ENCODE measurements at regions not wholly inside any gene's neighbourhood (a gene's known extent, or its start where the extent isn't known, plus 50 kb on each side); places are given as distances from the start of the nearest gene placed in this dataset.

- 83% methylated on average over 2 of the region's 2 CpGs for WGBS
- TF ChIP-seq EP300 (IDR thresholded peaks at IDR 0.05) (no peak), POLR2AphosphoS5 (IDR thresholded peaks at IDR 0.05) (no peak), POLR2A (IDR thresholded peaks at IDR 0.05; ENCODE audit: low read depth) (no peak), CTCF (IDR thresholded peaks at IDR 0.05) (no peak)
- Histone ChIP-seq H3K36me3 (no peaks in the 10 kb centered on the region), H3K27me3 (no peaks in the 10 kb centered on the region), H3K4me1 (peaks cover 0 to 7% (median 0%) of the 10 kb centered on the region in 4 donors), H3K4me3 (no peak overlapping the region), H3K27ac (replicated peaks in 1 of 4) (no peak overlapping the region), H3K9me3 (no peaks in the 10 kb centered on the region)
- peak; percentile 53 for DNase-seq (ENCODE audit: extremely low spot score)
- intact Hi-C loops (cut with DNase I) = no loop called here
These were observed 288.0 kb upstream of the CTNNB1 start for GRCh38 chr3:40911264-40911663.

- H3K9me3 ChIP-seq = no peaks in the 10 kb centered on the region
- no peak for TF ChIP-seq CTCF (IDR thresholded peaks at IDR 0.05)
- no peak for DNase-seq (ENCODE audit: extremely low spot score)
- H3K4me1 ChIP-seq = peaks cover 0 to 7% (median 0%) of the 10 kb centered on the region in 4 donors
- WGBS = 88% methylated on average over 1 of the region's 1 CpG
- no peaks in the 10 kb centered on the region for H3K36me3 ChIP-seq
- H3K27me3 ChIP-seq = no peaks in the 10 kb centered on the region
- intact Hi-C loops (cut with DNase I) = no loop called here
- no peak overlapping the region for H3K27ac ChIP-seq (replicated peaks in 1 of 4)
- no peak overlapping the region for H3K4me3 ChIP-seq
These were observed 287.4 kb upstream of the CTNNB1 start for GRCh38 chr3:40911928-40912327.

GRCh38 chr3:40912461-40912860 lies 286.8 kb upstream of the CTNNB1 start:
- WGBS = 79% methylated on average over 4 of the region's 4 CpGs
- Histone ChIP-seq H3K27ac (replicated peaks in 1 of 4) (no peak overlapping the region), H3K4me1 (peaks cover 0 to 7% (median 0%) of the 10 kb centered on the region in 4 donors), H3K4me3 (no peak overlapping the region), H3K9me3 (no peaks in the 10 kb centered on the region), H3K27me3 (no peaks in the 10 kb centered on the region), H3K36me3 (no peaks in the 10 kb centered on the region)
- peak; percentile 62 for DNase-seq (ENCODE audit: extremely low spot score)
- intact Hi-C loops (cut with DNase I) = no loop called here
- TF ChIP-seq EP300 (IDR thresholded peaks at IDR 0.05) = no peak

GRCh38 chr3:40913192-40913591 lies 286.1 kb upstream of the CTNNB1 start:
- no peak for TF ChIP-seq POLR2AphosphoS5 (IDR thresholded peaks at IDR 0.05)
- no peak for TF ChIP-seq CTCF (IDR thresholded peaks at IDR 0.05)
- no peak for TF ChIP-seq EP300 (IDR thresholded peaks at IDR 0.05)
- TF ChIP-seq POLR2A (IDR thresholded peaks at IDR 0.05; ENCODE audit: low read depth) = no peak
- DNase-seq (ENCODE audit: extremely low spot score) = peak; percentile 87
- WGBS = 61% methylated on average over 4 of the region's 4 CpGs
- H3K4me3 ChIP-seq = no peak overlapping the region
- intact Hi-C loops (cut with DNase I) = no loop called here
- H3K27me3 ChIP-seq = no peaks in the 10 kb centered on the region
- peaks cover 0 to 7% (median 0%) of the 10 kb centered on the region in 4 donors for H3K4me1 ChIP-seq
- H3K36me3 ChIP-seq = no peaks in the 10 kb centered on the region
- no peaks in the 10 kb centered on the region for H3K9me3 ChIP-seq
- no peak overlapping the region for H3K27ac ChIP-seq (replicated peaks in 1 of 4)

- TF ChIP-seq CTCF (IDR thresholded peaks at IDR 0.05) = no peak
- TF ChIP-seq EP300 (IDR thresholded peaks at IDR 0.05) = no peak
- TF ChIP-seq POLR2AphosphoS5 (IDR thresholded peaks at IDR 0.05) = no peak
- no peak for TF ChIP-seq POLR2A (IDR thresholded peaks at IDR 0.05; ENCODE audit: low read depth)
- no peak overlapping the region for H3K4me3 ChIP-seq
- H3K9me3 ChIP-seq = no peaks in the 10 kb centered on the region
- no peaks in the 10 kb centered on the region for H3K36me3 ChIP-seq
- peaks cover 0 to 7% (median 0%) of the 10 kb centered on the region in 4 donors for H3K4me1 ChIP-seq
- peak; percentile 53 for DNase-seq (ENCODE audit: extremely low spot score)
- H3K27me3 ChIP-seq = no peaks in the 10 kb centered on the region
- intact Hi-C loops (cut with DNase I) = no loop called here
- WGBS = 66% methylated on average over 2 of the region's 2 CpGs
- no peak overlapping the region for H3K27ac ChIP-seq (replicated peaks in 1 of 4)
These were observed 285.7 kb upstream of the CTNNB1 start for GRCh38 chr3:40913641-40914040.
